ENCODE measurements at regions not wholly inside any gene's neighbourhood (a gene's known extent, or its start where the extent isn't known, plus 50 kb on each side); places are given as distances from the start of the nearest gene placed in this dataset.
A peak's percentile ranks its signal among the peaks of the same experiment; 100 is the strongest.

DNA sequence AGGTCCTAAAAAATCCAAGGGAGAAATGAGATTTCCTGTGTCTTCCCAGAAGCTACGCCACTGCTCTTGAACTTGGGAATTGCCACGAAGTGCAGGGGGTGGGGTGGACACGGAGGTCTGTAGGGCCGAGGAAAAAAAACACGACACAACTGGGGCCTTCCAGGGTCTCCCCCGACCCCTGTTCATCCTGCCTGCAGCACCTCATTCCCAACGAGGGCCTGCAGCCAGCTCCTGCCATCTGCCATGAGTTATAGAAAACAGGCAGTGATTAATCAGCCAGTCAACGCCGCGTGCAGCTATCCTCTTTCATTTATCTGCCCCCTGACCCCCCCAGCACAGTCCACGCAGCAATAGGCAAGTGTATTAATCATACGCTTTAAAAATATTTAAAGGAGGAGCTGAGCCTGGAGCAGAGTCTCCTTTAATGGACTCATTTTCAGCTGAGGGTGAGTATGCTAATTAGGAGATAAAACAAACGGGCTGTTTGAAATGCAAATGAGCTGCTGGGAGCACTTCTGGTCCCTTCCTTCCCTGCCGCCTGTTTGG, 209.9 kb downstream of the TFCP2L1 start:
- Histone ChIP-seq H3K4me3 (ENCODE audit: low read depth, low read length) (no peak overlapping the region), H3K36me3 (ENCODE audit: control insufficient read depth, insufficient read depth, low read length) (no peaks in the 10 kb centered on the region), H3K27me3 (ENCODE audit: control insufficient read depth, insufficient read depth, low read length) (peaks cover 4% of the 10 kb centered on the region)
- DNase-seq (ENCODE audit: low read depth) (peak; percentile 89), FAIRE-seq (no peak)
- TF ChIP-seq CTCF (IDR thresholded peaks at IDR 0.05; ENCODE audit: insufficient read depth, low read length, severe bottlenecking) = no peak

DNA sequence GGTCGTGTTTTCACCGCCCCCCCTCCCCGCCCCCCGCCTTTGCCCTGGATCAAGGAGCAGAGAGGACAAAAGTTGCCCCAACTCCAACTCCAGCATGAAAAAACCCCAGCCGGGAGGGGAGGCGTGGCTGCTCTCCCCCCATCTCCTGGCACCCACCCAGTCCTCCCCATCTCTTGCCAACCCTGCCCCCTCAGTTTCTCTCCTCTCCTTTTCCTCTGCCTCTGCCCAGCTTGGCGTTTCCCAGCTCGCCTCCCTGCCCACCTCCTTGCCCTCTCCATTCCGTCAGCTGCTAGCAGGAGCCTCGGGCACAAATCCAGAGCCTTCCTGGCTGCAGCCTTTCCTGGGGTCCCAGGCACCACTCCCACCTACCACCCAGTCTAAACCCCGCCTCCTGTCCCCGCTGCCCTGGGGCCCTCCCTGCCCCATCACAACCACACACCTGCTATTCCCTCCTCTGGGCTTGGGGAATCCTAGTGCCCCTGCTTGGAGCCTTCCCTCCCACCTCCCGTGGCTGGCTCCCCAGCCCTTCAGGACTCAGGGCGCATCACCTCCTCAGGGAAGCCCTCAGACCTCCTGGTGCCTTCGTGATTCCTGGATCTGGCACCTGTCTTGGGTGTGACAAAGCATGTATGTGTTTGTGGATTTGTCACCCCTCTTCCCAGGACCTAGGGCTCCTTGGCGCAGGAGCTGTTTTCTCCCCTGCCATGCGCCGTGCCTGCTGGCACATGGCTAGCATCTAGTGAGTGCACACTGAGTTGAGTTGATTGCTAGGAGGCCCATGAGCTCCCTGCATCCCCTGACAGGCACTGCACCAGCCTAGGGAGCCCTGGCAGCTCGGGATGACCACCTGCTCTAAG, 209.1 kb downstream of the TFCP2L1 start:
- Histone ChIP-seq H3K36me3 (ENCODE audit: control insufficient read depth, insufficient read depth, low read length) (no peaks in the 10 kb centered on the region), H3K27me3 (ENCODE audit: control insufficient read depth, insufficient read depth, low read length) (peaks cover 4% of the 10 kb centered on the region), H3K4me3 (ENCODE audit: low read depth, low read length) (no peak overlapping the region)
- FAIRE-seq (no peak), DNase-seq (ENCODE audit: low read depth) (no peak)
- TF ChIP-seq CTCF (IDR thresholded peaks at IDR 0.05; ENCODE audit: insufficient read depth, low read length, severe bottlenecking) = no peak

GRCh38 chr2:121076498-121076820, 208.5 kb downstream of the TFCP2L1 start:
- no peak overlapping the region for H3K4me3 ChIP-seq (ENCODE audit: low read depth, low read length)
- no peaks in the 10 kb centered on the region for H3K36me3 ChIP-seq (ENCODE audit: control insufficient read depth, insufficient read depth, low read length)
- FAIRE-seq (no peak), DNase-seq (ENCODE audit: low read depth) (no peak)
- TF ChIP-seq CTCF (IDR thresholded peaks at IDR 0.05; ENCODE audit: insufficient read depth, low read length, severe bottlenecking) = no peak
- H3K27me3 ChIP-seq (ENCODE audit: control insufficient read depth, insufficient read depth, low read length) = peaks cover 4% of the 10 kb centered on the region

GRCh38 chr2:121076885-121077549, 208.0 kb downstream of the TFCP2L1 start:
- Histone ChIP-seq H3K36me3 (ENCODE audit: control insufficient read depth, insufficient read depth, low read length) (no peaks in the 10 kb centered on the region), H3K27me3 (ENCODE audit: control insufficient read depth, insufficient read depth, low read length) (peaks cover 4% of the 10 kb centered on the region), H3K4me3 (ENCODE audit: low read depth, low read length) (no peak overlapping the region)
- peak; percentile 99 for TF ChIP-seq CTCF (IDR thresholded peaks at IDR 0.05; ENCODE audit: insufficient read depth, low read length, severe bottlenecking)
- DNase-seq (ENCODE audit: low read depth) = peak; percentile 30
- FAIRE-seq = no peak

- peaks cover 7% of the 10 kb centered on the region for H3K27me3 ChIP-seq (ENCODE audit: control insufficient read depth, insufficient read depth, low read length)
- no peak overlapping the region for H3K4me3 ChIP-seq (ENCODE audit: low read depth, low read length)
- H3K36me3 ChIP-seq (ENCODE audit: control insufficient read depth, insufficient read depth, low read length) = no peaks in the 10 kb centered on the region
- no peak for TF ChIP-seq CTCF (IDR thresholded peaks at IDR 0.05; ENCODE audit: insufficient read depth, low read length, severe bottlenecking)
- FAIRE-seq (no peak), DNase-seq (ENCODE audit: low read depth) (no peak)
Measured at GRCh38 chr2:121078899-121079298, 206.1 kb downstream of the TFCP2L1 start.
